ENCODE measurements at regions not wholly inside any gene's neighbourhood (a gene's known extent, or its start where the extent isn't known, plus 50 kb on each side); places are given as distances from the start of the nearest gene placed in this dataset.

DNA sequence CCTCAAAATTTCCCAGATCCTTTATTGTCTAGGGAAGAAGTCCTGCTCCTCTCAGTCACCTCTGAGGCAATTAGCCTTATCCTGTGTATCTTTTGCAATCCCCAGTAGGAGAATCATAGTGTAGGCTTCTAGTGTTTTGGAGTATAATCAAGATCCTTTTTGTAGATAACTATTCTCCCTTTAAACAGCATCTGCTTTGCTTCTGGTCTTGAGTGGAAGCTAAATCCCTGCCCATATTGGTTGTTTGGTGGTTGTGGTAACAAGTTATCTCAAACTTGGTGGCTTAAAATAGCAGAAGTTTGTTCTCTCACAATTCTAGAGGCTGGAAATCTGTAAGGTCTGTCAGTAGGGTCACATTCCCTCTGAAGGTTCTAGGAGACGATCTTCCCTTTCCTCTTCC is 217.5 kb upstream of the RASGRP1 start:
- Histone ChIP-seq H3K9me1 (replicated peaks; ENCODE audit: control insufficient read depth, extremely low read depth, insufficient read depth, low read length) (no peaks in the 10 kb centered on the region), H3K4me2 (ENCODE audit: insufficient read depth, low read length) (no peak overlapping the region), H3K36me3 (ENCODE audit: control insufficient read depth in 2 of 2, extremely low read depth in 1 of 2, insufficient read depth in 2 of 2, low read length in 2 of 2) (no peaks in the 10 kb centered on the region), H3K27me3 (ENCODE audit: control insufficient read depth in 2 of 2, insufficient read depth in 2 of 2, low read length in 2 of 2) (peaks cover 10 to 15% of the 10 kb centered on the region in 2 experiments), H4K20me1 (replicated peaks; ENCODE audit: control insufficient read depth, extremely low read depth, insufficient read depth, low read length) (no peaks in the 10 kb centered on the region), H3K4me1 (ENCODE audit: control insufficient read depth, extremely low read depth, insufficient read depth, low read length) (no peaks in the 10 kb centered on the region), H3K9me3 (replicated peaks; ENCODE audit: control insufficient read depth, insufficient read depth, low read length) (no peaks in the 10 kb centered on the region), H3K27ac (ENCODE audit: insufficient read depth, low read depth, low read length) (no peak overlapping the region), H2AFZ (ENCODE audit: low read depth, low read length) (no peak overlapping the region), H3K79me2 (ENCODE audit: control insufficient read depth, insufficient read depth, low read length) (no peaks in the 10 kb centered on the region), H3K4me3 (replicated peaks in 1 of 3; ENCODE audit: insufficient read depth in 1 of 3, low read depth in 1 of 3, low read length in 3 of 3) (no peak overlapping the region), H3K9ac (replicated peaks; ENCODE audit: extremely low read depth, insufficient read depth, low read length) (no peak overlapping the region)
- no peak for FAIRE-seq
- ChIA-PET POLR2A (no interaction called here), CTCF (interaction anchor here (1.6 kb wide), 1 partner anchor 13 kb away, joined by 3 read pairs; no protein-coding TSS in a partner anchor)
- dilution Hi-C loops (cut with MboI; ENCODE audit: extremely low pct_ligation_motif_present, low sequenced_read_pairs) = no loop called here
- intact Hi-C loops (cut with micrococcal nuclease) = no loop called here
- TF ChIP-seq POLR2A (IDR thresholded peaks at IDR 0.05; ENCODE audit: low read depth, low read length) = no peak
- no peak for TF ChIP-seq POLR2AphosphoS5 (IDR thresholded peaks at IDR 0.05; ENCODE audit: insufficient read depth, low read depth, low read length)
- TF ChIP-seq GATA2 (IDR thresholded peaks at IDR 0.05; ENCODE audit: insufficient read depth, insufficient read length, low read depth, low read length) = no peak
- no peak for TF ChIP-seq FOS (IDR thresholded peaks at IDR 0.05; ENCODE audit: borderline replicate concordance, insufficient read depth, low read length)
- TF ChIP-seq, protein P1, sequence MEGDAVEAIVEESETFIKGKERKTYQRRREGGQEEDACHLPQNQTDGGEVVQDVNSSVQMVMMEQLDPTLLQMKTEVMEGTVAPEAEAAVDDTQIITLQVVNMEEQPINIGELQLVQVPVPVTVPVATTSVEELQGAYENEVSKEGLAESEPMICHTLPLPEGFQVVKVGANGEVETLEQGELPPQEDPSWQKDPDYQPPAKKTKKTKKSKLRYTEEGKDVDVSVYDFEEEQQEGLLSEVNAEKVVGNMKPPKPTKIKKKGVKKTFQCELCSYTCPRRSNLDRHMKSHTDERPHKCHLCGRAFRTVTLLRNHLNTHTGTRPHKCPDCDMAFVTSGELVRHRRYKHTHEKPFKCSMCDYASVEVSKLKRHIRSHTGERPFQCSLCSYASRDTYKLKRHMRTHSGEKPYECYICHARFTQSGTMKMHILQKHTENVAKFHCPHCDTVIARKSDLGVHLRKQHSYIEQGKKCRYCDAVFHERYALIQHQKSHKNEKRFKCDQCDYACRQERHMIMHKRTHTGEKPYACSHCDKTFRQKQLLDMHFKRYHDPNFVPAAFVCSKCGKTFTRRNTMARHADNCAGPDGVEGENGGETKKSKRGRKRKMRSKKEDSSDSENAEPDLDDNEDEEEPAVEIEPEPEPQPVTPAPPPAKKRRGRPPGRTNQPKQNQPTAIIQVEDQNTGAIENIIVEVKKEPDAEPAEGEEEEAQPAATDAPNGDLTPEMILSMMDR (IDR thresholded peaks at IDR 0.05; ENCODE audit: extremely low read depth in 1 of 2, insufficient read depth in 1 of 2, low read depth in 1 of 2, low read length in 2 of 2) = no peak
- no peak for TF ChIP-seq JUN (IDR thresholded peaks at IDR 0.05; ENCODE audit: borderline replicate concordance, insufficient read depth, insufficient read length, low read depth)
- no peak for TF ChIP-seq EZH2 (IDR thresholded peaks at IDR 0.05; ENCODE audit: borderline replicate concordance, low read depth, low read length, severe bottlenecking)
- no peak for TF ChIP-seq MYC (IDR thresholded peaks at IDR 0.05; ENCODE audit: low read depth, low read length)
- DNase-seq (ENCODE audit: low read depth, low spot score) = no peak
- no TSS peak for BruUV-seq (replicated peaks)

All from endothelial cell of umbilical vein (primary cell).